ENCODE measurements at regions not wholly inside any gene's neighbourhood (a gene's known extent, or its start where the extent isn't known, plus 50 kb on each side); places are given as distances from the start of the nearest gene placed in this dataset.

GRCh38 chr3:3641877-3642455 is 157.3 kb upstream of the LRRN1 start:
- in situ Hi-C loops (cut with HindIII; ENCODE audit: low pct_unique_long_range_greater_than_20kb, low sequenced_read_pairs) = no loop called here
- no peak for DNase-seq (ENCODE audit: low read depth, low spot score)

GRCh38 chr3:3639078-3639477 is 160.2 kb upstream of the LRRN1 start:
- no peak for DNase-seq (ENCODE audit: low read depth, low spot score)
- in situ Hi-C loops (cut with HindIII; ENCODE audit: low pct_unique_long_range_greater_than_20kb, low sequenced_read_pairs) = no loop called here

- no peak for DNase-seq (ENCODE audit: low read depth, low spot score)
- in situ Hi-C loops (cut with HindIII; ENCODE audit: low pct_unique_long_range_greater_than_20kb, low sequenced_read_pairs) = no loop called here
Observed at GRCh38 chr3:3636815-3637214, 162.4 kb upstream of the LRRN1 start.

GRCh38 chr3:3635109-3635508 is 164.1 kb upstream of the LRRN1 start:
- DNase-seq (ENCODE audit: low read depth, low spot score) = no peak
- in situ Hi-C loops (cut with HindIII; ENCODE audit: low pct_unique_long_range_greater_than_20kb, low sequenced_read_pairs) = no loop called here

GRCh38 chr3:3634326-3634725 is 164.9 kb upstream of the LRRN1 start:
- in situ Hi-C loops (cut with HindIII; ENCODE audit: low pct_unique_long_range_greater_than_20kb, low sequenced_read_pairs) = no loop called here
- no peak for DNase-seq (ENCODE audit: low read depth, low spot score)

GRCh38 chr3:3633761-3634160 is 165.5 kb upstream of the LRRN1 start:
- no peak for DNase-seq (ENCODE audit: low read depth, low spot score)
- in situ Hi-C loops (cut with HindIII; ENCODE audit: low pct_unique_long_range_greater_than_20kb, low sequenced_read_pairs) = no loop called here

- no peak for DNase-seq (ENCODE audit: low read depth, low spot score)
- in situ Hi-C loops (cut with HindIII; ENCODE audit: low pct_unique_long_range_greater_than_20kb, low sequenced_read_pairs) = no loop called here
Observed at GRCh38 chr3:3632449-3632848, 166.8 kb upstream of the LRRN1 start.

GRCh38 chr3:3631114-3631513 is 168.1 kb upstream of the LRRN1 start:
- no peak for DNase-seq (ENCODE audit: low read depth, low spot score)
- in situ Hi-C loops (cut with HindIII; ENCODE audit: low pct_unique_long_range_greater_than_20kb, low sequenced_read_pairs) = no loop called here

- DNase-seq (ENCODE audit: low read depth, low spot score) = no peak
- in situ Hi-C loops (cut with HindIII; ENCODE audit: low pct_unique_long_range_greater_than_20kb, low sequenced_read_pairs) = no loop called here
Observed at GRCh38 chr3:3629911-3630310, 169.3 kb upstream of the LRRN1 start.

GRCh38 chr3:3628676-3629328 is 170.4 kb upstream of the LRRN1 start:
- in situ Hi-C loops (cut with HindIII; ENCODE audit: low pct_unique_long_range_greater_than_20kb, low sequenced_read_pairs) = no loop called here

GRCh38 chr3:3627114-3627513 is 172.1 kb upstream of the LRRN1 start:
- in situ Hi-C loops (cut with HindIII; ENCODE audit: low pct_unique_long_range_greater_than_20kb, low sequenced_read_pairs) = no loop called here
- no peak for DNase-seq (ENCODE audit: low read depth, low spot score)

More at GRCh38 chr3:3628676-3629328, 170.4 kb upstream of the LRRN1 start:
- no peak for DNase-seq (ENCODE audit: low read depth, low spot score)

GRCh38 chr3:3625544-3626271 is 173.5 kb upstream of the LRRN1 start:
- in situ Hi-C loops (cut with HindIII; ENCODE audit: low pct_unique_long_range_greater_than_20kb, low sequenced_read_pairs) = no loop called here
- DNase-seq (ENCODE audit: low read depth, low spot score) = no peak

- in situ Hi-C loops (cut with HindIII; ENCODE audit: low pct_unique_long_range_greater_than_20kb, low sequenced_read_pairs) = no loop called here
- no peak for DNase-seq (ENCODE audit: low read depth, low spot score)
Observed at GRCh38 chr3:3619815-3620214, 179.4 kb upstream of the LRRN1 start.

- in situ Hi-C loops (cut with HindIII; ENCODE audit: low pct_unique_long_range_greater_than_20kb, low sequenced_read_pairs) = no loop called here
- DNase-seq (ENCODE audit: low read depth, low spot score) = no peak
Observed at GRCh38 chr3:3618623-3619022, 180.6 kb upstream of the LRRN1 start.

- in situ Hi-C loops (cut with HindIII; ENCODE audit: low pct_unique_long_range_greater_than_20kb, low sequenced_read_pairs) = no loop called here
Observed at GRCh38 chr3:3615533-3615932, 183.7 kb upstream of the LRRN1 start.

GRCh38 chr3:3610581-3611298 is 188.5 kb upstream of the LRRN1 start:
- DNase-seq (ENCODE audit: low read depth, low spot score) = no peak
- in situ Hi-C loops (cut with HindIII; ENCODE audit: low pct_unique_long_range_greater_than_20kb, low sequenced_read_pairs) = no loop called here

More at GRCh38 chr3:3615533-3615932, 183.7 kb upstream of the LRRN1 start:
- DNase-seq (ENCODE audit: low read depth, low spot score) = no peak

- in situ Hi-C loops (cut with HindIII; ENCODE audit: low pct_unique_long_range_greater_than_20kb, low sequenced_read_pairs) = no loop called here
- no peak for DNase-seq (ENCODE audit: low read depth, low spot score)
Observed at GRCh38 chr3:3606321-3606720, 192.9 kb upstream of the LRRN1 start.

- in situ Hi-C loops (cut with HindIII; ENCODE audit: low pct_unique_long_range_greater_than_20kb, low sequenced_read_pairs) = no loop called here
- no peak for DNase-seq (ENCODE audit: low read depth, low spot score)
Observed at GRCh38 chr3:3605226-3605625, 194.0 kb upstream of the LRRN1 start.
